GM18508 (cell line): ENCODE measurements at regions not wholly inside any gene's neighbourhood (a gene's known extent, or its start where the extent isn't known, plus 50 kb on each side); places are given as distances from the start of the nearest gene placed in this dataset.
"Not testable (repeated sequence)": the region's sequence is repeated elsewhere in the genome, so short reads cannot be mapped to it uniquely, and the experiment has no call there.

Experiments used
- ATAC-seq: cut with Tn5 transposase; IDR thresholded peaks from one replicate; pipeline ENCODE4 v1.9.1; 2021; ENCODE audit warnings: moderate number of reproducible peaks; ENCODE audit not compliant: insufficient read depth, unreplicated experiment

DNA sequence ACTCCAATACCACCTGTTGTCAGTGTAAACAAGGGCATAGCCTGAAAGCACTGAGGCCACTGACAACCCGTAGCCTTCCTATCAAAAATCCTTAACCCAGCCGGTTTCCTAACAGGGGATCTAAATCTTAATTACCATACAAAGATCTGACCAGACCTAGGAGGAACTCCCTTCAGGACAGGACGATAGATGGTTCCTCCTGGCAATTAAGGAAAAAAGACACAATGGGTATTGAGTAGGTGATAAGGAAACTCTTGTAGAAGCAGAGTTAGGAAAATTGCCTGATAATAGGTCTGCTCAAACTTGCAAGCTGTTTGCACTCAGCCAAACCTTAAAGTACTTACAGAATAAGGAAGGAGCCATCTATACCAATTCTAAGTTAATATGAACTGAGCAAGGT, 1517.3 kb upstream of the RAG2 start:
- not testable (repeated sequence) for ATAC-seq

GRCh38 chr11:38100836-38101462, 1502.9 kb upstream of the RAG2 start:
- ATAC-seq: no peak

DNA sequence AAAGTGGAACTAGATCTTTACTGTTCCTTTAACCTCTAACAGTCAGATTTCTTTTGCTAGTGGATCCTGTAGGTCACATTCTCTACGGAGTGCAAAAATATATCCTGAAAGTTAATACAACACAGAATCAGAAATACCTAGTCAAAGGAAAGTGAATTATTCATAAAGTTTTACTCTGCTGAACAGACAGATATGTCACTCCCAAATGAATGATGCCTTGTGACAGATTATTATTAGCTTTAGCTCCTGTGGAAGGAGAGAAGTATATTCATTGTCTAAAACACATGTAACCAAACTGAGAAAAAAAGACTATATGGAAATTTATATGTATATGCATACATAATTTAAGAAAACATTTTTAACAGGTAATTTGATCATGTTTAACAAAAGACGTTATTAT, 1497.2 kb upstream of the RAG2 start:
- no peak for ATAC-seq

DNA sequence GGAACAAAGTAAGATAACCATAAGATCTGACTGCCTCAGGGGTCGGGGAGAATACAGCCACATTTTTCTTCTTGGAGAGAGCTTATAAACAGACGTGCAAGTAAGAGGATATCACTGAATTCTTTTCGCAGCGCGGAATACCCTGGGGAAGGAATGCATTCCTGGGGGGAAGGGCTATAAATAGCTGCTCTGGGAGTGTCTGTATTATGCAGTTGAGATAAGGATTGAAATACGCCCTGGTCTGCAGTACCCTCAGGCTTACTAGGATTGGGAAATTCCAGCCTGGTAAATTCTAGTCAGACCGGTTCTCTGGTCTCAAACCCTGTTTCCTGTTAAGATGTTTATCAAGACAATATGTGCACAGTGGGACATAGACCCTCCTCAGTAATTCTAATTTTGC, 1491.7 kb upstream of the RAG2 start:
- ATAC-seq: no peak

DNA sequence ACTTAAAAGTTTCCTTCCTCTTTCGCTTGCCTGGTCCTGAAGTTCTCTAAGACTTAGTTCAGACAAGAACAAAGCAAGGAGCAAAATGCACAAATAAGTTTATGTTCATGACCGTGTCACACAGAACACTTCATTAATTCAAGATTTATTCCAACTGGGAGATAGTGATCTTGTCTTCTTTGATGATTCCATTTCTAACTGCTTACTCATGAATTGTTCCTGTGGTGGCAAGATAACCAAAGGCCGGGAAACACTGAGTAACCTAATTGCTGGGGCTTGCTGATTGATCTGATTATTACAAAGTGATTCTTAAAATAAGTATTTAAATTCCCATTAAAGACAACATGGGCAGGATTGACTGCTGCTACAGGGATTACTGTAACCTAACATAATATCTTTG, 1462.9 kb upstream of the RAG2 start:
- ATAC-seq: no peak

GRCh38 chr11:38060136-38060535, 1462.1 kb upstream of the RAG2 start:
- ATAC-seq: no peak

DNA sequence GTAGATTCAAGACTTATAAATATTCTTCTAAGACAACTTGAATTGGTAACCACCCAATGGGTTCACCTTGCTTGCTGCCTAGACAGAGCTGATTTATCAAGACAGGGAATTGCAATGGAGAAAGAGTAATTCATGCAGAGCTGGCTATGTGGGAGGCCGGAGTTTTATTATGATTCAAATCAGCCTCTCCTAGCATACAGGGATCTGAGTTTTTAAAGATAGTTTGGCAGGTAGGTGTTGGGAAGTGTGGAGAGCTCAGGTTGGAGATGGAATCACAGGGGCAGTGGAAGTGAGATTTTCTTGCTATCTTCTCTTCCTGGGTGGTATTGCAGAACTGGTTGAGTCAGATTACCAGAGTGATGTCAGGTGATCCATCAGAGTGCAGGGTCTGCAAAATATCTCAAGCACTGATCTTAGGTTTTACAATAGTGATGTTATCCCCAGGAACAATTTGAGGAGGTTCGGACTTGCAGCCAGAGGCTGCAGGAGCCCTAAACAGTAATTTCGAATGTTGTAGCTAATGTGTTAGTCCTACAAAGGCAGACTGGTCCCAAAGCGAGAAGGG, 1448.6 kb upstream of the RAG2 start:
- no peak for ATAC-seq

GRCh38 chr11:38043060-38043459, 1445.0 kb upstream of the RAG2 start:
- ATAC-seq: no peak

DNA sequence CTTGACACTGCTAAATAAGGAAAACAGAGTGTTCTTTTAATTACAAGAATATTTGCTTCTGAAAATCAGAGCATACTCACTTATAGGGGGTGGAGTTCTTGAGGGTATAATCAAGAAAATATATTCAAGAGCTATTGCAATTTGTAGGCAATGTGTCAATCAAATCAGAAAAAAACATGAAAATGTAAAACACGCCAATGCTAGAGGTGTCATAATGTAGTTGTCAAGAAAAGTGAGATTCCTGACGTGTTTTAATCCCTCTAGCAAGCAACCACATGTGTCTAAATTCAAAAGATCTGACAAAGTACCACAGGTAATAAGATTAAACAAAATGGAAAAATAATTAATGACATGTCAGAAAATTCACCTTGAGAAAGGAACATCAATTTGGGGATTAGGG, 1440.7 kb upstream of the RAG2 start:
- no peak for ATAC-seq

DNA sequence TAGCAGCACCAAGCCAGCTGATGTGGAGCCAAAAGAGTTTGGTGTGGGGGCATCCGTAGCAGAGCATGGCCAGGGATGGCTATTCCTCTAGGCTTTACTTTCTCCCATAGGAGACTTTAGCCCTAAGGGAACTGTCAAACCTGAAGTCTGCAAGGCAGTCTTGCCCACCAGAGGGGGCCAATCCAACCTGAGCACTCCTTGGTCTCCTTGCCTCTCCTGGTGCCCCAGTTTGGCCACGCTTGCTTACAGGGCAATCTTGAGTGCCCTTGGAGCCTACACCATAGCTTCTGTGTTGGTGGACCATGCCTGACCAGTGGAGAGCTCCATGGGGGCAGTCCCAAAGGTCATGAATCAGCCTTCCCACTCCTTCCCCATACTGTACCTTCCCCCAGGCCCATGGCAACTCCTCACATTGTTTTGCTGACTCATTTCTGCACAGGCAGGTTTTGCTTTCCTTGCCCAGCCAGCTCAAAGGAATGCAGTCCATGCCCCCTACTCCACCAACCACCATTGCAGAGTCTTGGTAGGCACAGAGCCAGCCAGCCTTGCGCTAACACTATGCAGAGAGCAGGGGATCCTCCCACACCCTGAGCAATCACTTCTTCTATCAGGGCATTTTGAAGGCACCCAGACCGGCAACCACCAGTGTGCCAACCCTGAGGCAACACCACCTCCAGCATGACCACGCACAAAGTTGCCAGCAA, 1421.2 kb upstream of the RAG2 start:
- ATAC-seq: no peak

GRCh38 chr11:38014405-38014804, 1416.4 kb upstream of the RAG2 start:
- no peak for ATAC-seq

- no peak for ATAC-seq
Measured at GRCh38 chr11:38013157-38013556, 1415.1 kb upstream of the RAG2 start.

DNA sequence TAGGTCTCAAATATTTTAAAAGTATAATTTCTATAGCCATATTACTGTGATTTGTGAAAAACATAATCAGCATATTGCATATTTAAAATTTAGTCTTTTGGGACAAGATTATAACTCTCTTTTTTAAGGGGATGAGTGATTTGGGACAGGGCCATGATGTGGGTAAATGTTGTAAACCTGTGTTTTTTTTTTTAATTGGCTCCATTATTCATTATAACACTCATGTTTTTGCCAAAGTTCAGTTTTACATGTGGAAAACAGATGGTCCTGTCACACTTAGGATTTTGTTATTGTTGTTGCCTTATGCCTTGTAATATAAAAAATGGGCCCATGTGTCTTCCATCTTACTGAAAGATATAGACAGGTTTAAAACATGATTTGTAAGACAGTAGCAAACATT, 1413.5 kb upstream of the RAG2 start:
- no peak for ATAC-seq

DNA sequence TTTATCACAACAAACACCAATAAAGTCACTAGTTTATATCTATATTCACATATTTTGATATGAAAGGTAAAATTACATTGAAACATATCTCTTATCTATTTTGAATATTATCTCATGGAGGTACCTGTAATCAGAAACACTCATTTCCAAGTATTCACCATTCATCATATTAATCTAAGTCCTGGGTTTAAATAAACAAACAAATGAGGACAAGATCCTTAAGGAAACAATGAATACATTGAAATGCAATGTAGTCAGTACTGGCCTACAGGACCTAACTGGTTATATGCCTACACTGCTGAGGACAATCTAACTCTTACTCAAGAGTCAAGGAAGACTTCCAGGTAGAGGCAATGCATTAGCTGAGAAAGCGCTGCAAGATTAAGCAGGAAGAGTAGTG, 1411.9 kb upstream of the RAG2 start:
- no peak for ATAC-seq

DNA sequence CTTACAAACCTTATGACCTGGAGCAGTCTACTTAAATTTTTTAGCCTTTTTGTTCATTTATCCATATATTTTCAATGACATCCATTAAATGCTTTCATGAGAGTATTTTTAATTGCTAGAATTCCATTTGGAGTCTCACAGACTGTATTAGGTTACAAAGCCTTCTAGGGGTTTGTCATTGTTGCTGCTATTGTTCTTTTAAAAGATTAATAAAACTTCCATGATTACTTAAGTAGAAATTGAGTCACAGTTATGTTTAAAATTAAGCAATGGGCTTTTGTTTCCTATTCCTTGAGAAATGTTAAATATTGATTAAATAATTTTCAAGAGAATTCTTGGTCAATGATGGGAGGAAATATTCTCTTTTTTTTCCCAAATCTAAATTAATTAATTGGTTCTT, 1408.4 kb upstream of the RAG2 start:
- ATAC-seq: no peak

- ATAC-seq: no peak
Measured at GRCh38 chr11:38005597-38005996, 1407.6 kb upstream of the RAG2 start.

- ATAC-seq: no peak
Measured at GRCh38 chr11:37999171-37999570, 1401.1 kb upstream of the RAG2 start.

GRCh38 chr11:37995886-37996285, 1397.8 kb upstream of the RAG2 start:
- no peak for ATAC-seq

DNA sequence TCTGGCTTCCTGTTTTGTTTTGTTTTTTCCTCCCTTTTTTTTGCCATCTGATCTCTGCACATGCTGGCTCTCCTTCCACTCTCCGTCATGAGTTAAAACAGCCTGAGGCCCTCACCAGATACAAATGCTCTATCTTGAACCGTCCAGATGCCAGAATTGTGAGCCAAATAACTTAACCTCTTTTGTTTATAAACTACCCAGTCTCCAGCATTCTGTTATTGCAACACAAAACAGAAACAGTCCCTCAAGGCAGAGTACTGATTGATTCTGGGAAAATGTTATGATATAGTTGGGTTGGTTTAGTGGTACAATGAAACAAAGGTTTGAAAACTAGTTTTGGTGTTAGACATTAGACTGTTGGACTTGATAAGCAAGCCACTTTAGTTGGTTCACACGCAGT, 1390.0 kb upstream of the RAG2 start:
- ATAC-seq: no peak

DNA sequence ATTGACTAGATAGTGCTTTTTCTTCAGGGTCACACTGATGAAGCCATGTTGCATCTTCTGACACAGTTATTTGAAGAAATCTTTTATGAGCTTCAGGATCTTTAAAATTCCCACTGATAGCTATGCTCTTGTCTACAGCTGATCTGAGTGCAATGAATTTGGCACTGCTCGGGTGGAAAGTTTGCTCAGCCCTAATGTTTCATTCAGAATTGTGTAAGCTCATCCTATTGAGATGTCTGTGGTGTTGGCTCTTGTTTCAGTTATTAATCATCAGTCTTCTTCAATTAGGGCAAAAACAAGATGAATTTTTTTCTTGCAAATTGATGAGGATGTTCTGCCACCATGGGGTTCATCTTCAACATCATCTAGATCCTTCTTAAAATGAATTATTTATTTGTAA, 1387.0 kb upstream of the RAG2 start:
- ATAC-seq: no peak

DNA sequence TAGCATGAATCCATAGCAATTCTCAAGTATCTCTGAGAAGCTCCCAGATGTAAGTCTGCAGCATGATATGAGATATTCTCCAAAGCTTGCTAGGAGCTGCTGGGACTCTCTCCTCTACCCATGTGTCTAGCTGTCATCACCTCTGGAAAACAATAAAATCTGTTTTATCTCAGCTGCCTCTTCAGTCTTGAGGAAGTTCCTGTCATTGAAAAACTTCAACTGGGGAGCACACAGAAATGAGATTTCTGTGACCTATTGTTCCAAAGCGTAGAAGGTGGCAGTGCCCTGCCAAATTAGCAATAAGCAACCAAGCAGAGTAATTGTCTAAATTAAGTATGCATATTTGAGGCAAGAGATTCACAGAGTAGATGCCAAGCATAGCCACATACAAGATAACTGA, 1380.6 kb upstream of the RAG2 start:
- ATAC-seq: no peak

DNA sequence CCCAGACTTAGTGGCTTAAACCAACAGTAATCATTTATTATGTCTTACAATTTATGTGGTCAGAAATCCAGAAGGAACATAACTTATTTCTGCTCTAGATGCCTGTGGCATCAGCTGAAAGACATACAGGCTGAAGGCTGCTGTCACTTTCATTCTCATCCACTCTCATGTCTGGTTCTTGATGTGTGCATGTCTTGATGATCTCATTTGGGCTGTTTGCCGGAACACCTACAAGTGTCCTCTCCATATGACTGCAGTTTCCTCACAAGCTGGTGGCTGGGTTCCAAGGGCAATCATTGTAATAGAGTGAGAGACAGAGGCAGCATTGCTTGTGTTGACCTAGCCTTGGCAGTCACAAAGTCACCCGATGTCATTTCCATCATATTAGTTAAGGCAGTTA, 1375.9 kb upstream of the RAG2 start:
- ATAC-seq: no peak
